H1 (cell line): ENCODE measurements at regions not wholly inside any gene's neighbourhood (a gene's known extent, or its start where the extent isn't known, plus 50 kb on each side); places are given as distances from the start of the nearest gene placed in this dataset.

Experiments used
- CTCF ChIA-PET: fragments of 300-600 bp; sonication (Branson Sonifier 250); formaldehyde crosslinking; loops from one replicate; lab custom pipeline; 2021; ENCODE audit not compliant: partially characterized antibody; lab: Charles Lee
- POLR2A ChIA-PET: fragments of 300-600 bp; sonication (Branson Sonifier 250); formaldehyde crosslinking; loops from one replicate; lab custom pipeline; 2021; ENCODE audit warnings: inconsistent platforms; ENCODE audit not compliant: partially characterized antibody; lab: Charles Lee
- DNase-seq, 2 experiments: peaks; one replicate each; pipeline versions ENCODE4 v3.0.0 to v3.0.0-alpha.2; 2010 to 2022; ENCODE audit warnings: low spot score in 2 of 2, low read depth in 1 of 2, mixed read lengths in 1 of 2
- FAIRE-seq: peaks from 2 replicates; lab custom pipeline; 2011; peaks lifted over from hg19 to GRCh38; lab: Jason Lieb, UNC
- H2AFZ ChIP-seq: 2 replicates; pipeline ENCODE4 v1.8.1; 2012; ENCODE audit warnings: low read length, inconsistent platforms
- H2AK5ac ChIP-seq: 2 replicates; pipeline ENCODE4 v1.6.1; 2013; ENCODE audit warnings: low read depth, low read length
- H2BK120ac ChIP-seq: replicated peaks from 2 replicates; pipeline ENCODE3; 2013; ENCODE audit warnings: low read depth, low read length, inconsistent platforms
- H2BK12ac ChIP-seq: 2 replicates; pipeline ENCODE4 v1.6.1; 2013; ENCODE audit warnings: low read depth, low read length
- H2BK15ac ChIP-seq: 2 replicates; pipeline ENCODE4 v1.6.1; 2013; ENCODE audit warnings: low read length
- H2BK20ac ChIP-seq: 2 replicates; pipeline ENCODE4 v1.6.1; 2013; ENCODE audit warnings: low read length
- H2BK5ac ChIP-seq: 2 replicates; pipeline ENCODE4 v1.6.1; 2013; ENCODE audit warnings: low read depth, low read length
- H3K14ac ChIP-seq: 2 replicates; pipeline ENCODE4 v1.6.1; 2013; ENCODE audit warnings: inconsistent platforms; ENCODE audit not compliant: insufficient read length
- H3K18ac ChIP-seq: 2 replicates; pipeline ENCODE4 v1.6.1; 2013; ENCODE audit warnings: low read length; ENCODE audit errors: extremely low read depth
- H3K23ac ChIP-seq: 2 replicates; pipeline ENCODE4 v1.6.1; 2013; ENCODE audit warnings: inconsistent platforms; ENCODE audit not compliant: insufficient read length
- H3K23me2 ChIP-seq: 2 replicates; pipeline ENCODE4 v1.6.1; 2013; ENCODE audit warnings: low read depth, low read length
- H3K27ac ChIP-seq: 2 replicates; pipeline ENCODE4 v1.6.1; 2011; ENCODE audit warnings: low read depth, low read length, inconsistent platforms
- H3K27me3 ChIP-seq, 4 experiments: replicated peaks in 1 of 4; 1 replicate in 1 of 4; 2 replicates in 3 of 4; pipeline versions ENCODE4 v1.6.1 to v1.8.1; 2011 to 2013; ENCODE audit warnings: low read length in 3 of 4, mild to moderate bottlenecking in 3 of 4, inconsistent platforms in 2 of 4, mixed read lengths in 2 of 4, moderate library complexity in 1 of 4; ENCODE audit not compliant: control insufficient read depth in 3 of 4, insufficient read depth in 3 of 4; ENCODE audit errors: extremely low read depth in 1 of 4
- H3K36me3 ChIP-seq, 4 experiments: 2 replicates each; pipeline versions ENCODE4 v1.6.1 to v1.8.1; 2011 to 2013; ENCODE audit warnings: mild to moderate bottlenecking in 4 of 4, low read length in 3 of 4, moderate library complexity in 2 of 4, control low read depth in 1 of 4, inconsistent platforms in 1 of 4; ENCODE audit not compliant: insufficient read depth in 4 of 4, control insufficient read depth in 2 of 4
- H3K4ac ChIP-seq: replicated peaks from 2 replicates; pipeline ENCODE3; 2013; ENCODE audit warnings: low read length, low read depth, mixed read lengths, inconsistent platforms; ENCODE audit not compliant: insufficient read length
- H3K4me1 ChIP-seq, 4 experiments: replicated peaks in 1 of 4; 1 replicate in 1 of 4; 2 replicates in 3 of 4; pipeline versions ENCODE4 v1.6.1 to v1.8.1; 2011 to 2013; ENCODE audit warnings: low read length in 3 of 4, inconsistent platforms in 2 of 4, mixed read lengths in 1 of 4; ENCODE audit not compliant: insufficient read depth in 4 of 4, control insufficient read depth in 3 of 4
- H3K4me2 ChIP-seq, 2 experiments: 2 replicates each; pipeline versions ENCODE4 v1.6.1 to v1.8.1; 2011 to 2013; ENCODE audit warnings: low read depth in 2 of 2, low read length in 2 of 2, control low read depth in 1 of 2, inconsistent platforms in 1 of 2, mild to moderate bottlenecking in 1 of 2; ENCODE audit not compliant: insufficient read depth in 1 of 2
- H3K4me3 ChIP-seq, 4 experiments: fragments of 200-600, 300-600 bp in 1 of 4; sonication (generic), shearing (Covaris generic), sonication (Bioruptor Twin) in 1 of 4; 2 replicates each; pipeline versions ENCODE4 v1.5.1 to v1.8.1; 2011 to 2016; ENCODE audit warnings: low read length in 4 of 4, low read depth in 3 of 4, control low read depth in 2 of 4, inconsistent platforms in 2 of 4, mild to moderate bottlenecking in 2 of 4, mixed read lengths in 1 of 4, moderate library complexity in 1 of 4; ENCODE audit not compliant: insufficient read depth in 2 of 4; ENCODE audit errors: extremely low read depth in 1 of 4
- H3K56ac ChIP-seq: replicated peaks from 2 replicates; pipeline ENCODE3; 2013; ENCODE audit warnings: low read depth, mild to moderate bottlenecking, mixed read lengths, low read length, inconsistent platforms; ENCODE audit not compliant: insufficient read length
- H3K79me1 ChIP-seq: 2 replicates; pipeline ENCODE4 v1.6.1; 2013; ENCODE audit warnings: low read depth, low read length, control low read depth
- H3K79me2 ChIP-seq, 2 experiments: 2 replicates each; pipeline versions ENCODE4 v1.6.1 to v1.8.1; 2012 to 2013; ENCODE audit warnings: low read length in 2 of 2, mild to moderate bottlenecking in 2 of 2, inconsistent platforms in 1 of 2; ENCODE audit not compliant: insufficient read depth in 2 of 2, control insufficient read depth in 1 of 2
- H3K9ac ChIP-seq, 4 experiments: replicated peaks in 1 of 4; 1 replicate in 1 of 4; 2 replicates in 3 of 4; pipeline versions ENCODE4 v1.6.1 to v1.8.1; 2011 to 2013; ENCODE audit warnings: low read depth in 3 of 4, low read length in 3 of 4, control low read depth in 2 of 4, mild to moderate bottlenecking in 2 of 4, moderate library complexity in 2 of 4, inconsistent platforms in 1 of 4; ENCODE audit errors: extremely low read depth in 1 of 4
- H3K9me3 ChIP-seq, 2 experiments: 2 replicates each; pipeline versions ENCODE4 v1.6.1 to v1.8.1; 2012 to 2013; ENCODE audit warnings: mild to moderate bottlenecking in 2 of 2, moderate library complexity in 2 of 2, control low read depth in 1 of 2, inconsistent platforms in 1 of 2, low read depth in 1 of 2, low read length in 1 of 2, mixed read lengths in 1 of 2; ENCODE audit not compliant: insufficient read depth in 2 of 2
- H4K20me1 ChIP-seq, 2 experiments: replicated peaks in 1 of 2; 2 replicates each; pipeline versions ENCODE3 to v1.8.1; 2011 to 2013; ENCODE audit warnings: inconsistent platforms in 2 of 2, low read length in 2 of 2, mild to moderate bottlenecking in 1 of 2; ENCODE audit not compliant: insufficient read depth in 2 of 2, control insufficient read depth in 1 of 2
- H4K5ac ChIP-seq: 2 replicates; pipeline ENCODE4 v1.6.1; 2013; ENCODE audit warnings: low read length, low read depth, mixed read lengths, inconsistent platforms; ENCODE audit not compliant: insufficient read length
- H4K8ac ChIP-seq: 2 replicates; pipeline ENCODE4 v1.8.0; 2013; ENCODE audit warnings: mild to moderate bottlenecking, moderate library complexity, low read length, inconsistent platforms; ENCODE audit not compliant: insufficient read depth; ENCODE audit errors: extremely low read depth
- H4K91ac ChIP-seq: replicated peaks from 2 replicates; pipeline ENCODE3; 2013; ENCODE audit warnings: low read length, mixed read lengths, inconsistent platforms; ENCODE audit not compliant: insufficient read length
- BCL11A ChIP-seq, 2 experiments: IDR thresholded peaks; one replicate each; pipeline ENCODE4 v1.6.1; 2011; ENCODE audit warnings: low read depth in 2 of 2, low read length in 2 of 2, mild to moderate bottlenecking in 2 of 2
- CHD1 ChIP-seq: IDR thresholded peaks from 2 replicates; pipeline ENCODE4 v1.6.1; 2012; ENCODE audit warnings: low read depth, low read length, improper control_type of control experiment
- MAFK ChIP-seq: IDR thresholded peaks from 2 replicates; pipeline ENCODE4 v1.6.1; 2012; ENCODE audit warnings: low read depth, mild to moderate bottlenecking, improper control_type of control experiment, low read length
- SAP30 ChIP-seq: fragments of 300-600 bp; sonication (generic); IDR thresholded peaks from 2 replicates; pipeline ENCODE4 v1.7.1; 2012; ENCODE audit warnings: low read length, moderate library complexity, mild to moderate bottlenecking, inconsistent platforms; ENCODE audit not compliant: insufficient read depth, insufficient replicate concordance
- WGBS, 2 experiments: shearing (Covaris generic) in 1 of 2; methylation state at CpG; one replicate each; pipeline versions ENCODE4 v1.1.6 to v1.1.7; 2013 to 2015; ENCODE audit warnings: low lambda C conversion rate in 2 of 2, mixed read lengths in 2 of 2, inconsistent platforms in 1 of 2, low coverage in 1 of 2, missing lambda C conversion rate in 1 of 2; ENCODE audit not compliant: insufficient replicate concordance in 2 of 2, insufficient coverage in 1 of 2, insufficient read length in 1 of 2; ENCODE audit errors: extremely low coverage in 1 of 2, missing lambda C conversion rate in 1 of 2; 5-methylcytosine and 5-hydroxymethylcytosine counted together

DNA sequence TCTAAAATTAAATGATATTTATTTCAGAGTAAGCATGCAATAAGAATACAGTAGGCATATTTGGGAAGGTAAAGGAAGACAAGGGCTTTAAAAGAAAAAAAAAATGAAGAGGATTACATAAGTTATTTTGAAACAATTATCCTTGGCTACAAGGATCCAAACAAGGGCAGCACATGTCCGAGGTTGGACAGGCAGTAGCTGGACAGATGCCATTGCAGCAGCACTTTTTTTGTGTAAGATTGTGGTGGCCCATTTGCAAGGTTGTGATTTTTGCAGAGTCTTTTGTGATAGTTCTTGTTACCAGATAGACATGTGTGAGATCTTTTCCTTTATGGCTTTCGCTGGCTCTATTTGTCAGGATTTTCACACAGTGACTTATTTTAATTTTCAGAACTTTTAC, 89.4 kb upstream of the COG2 start:
- no peaks in the 10 kb centered on the region for H3K4me1 ChIP-seq
- CTCF ChIA-PET = interaction anchor here (0.6 to 1.1 kb wide), 3 partner anchors 16 to 143 kb away, joined by 3 read pairs; no protein-coding TSS in a partner anchor
- no peak overlapping the region for H2BK5ac ChIP-seq
- POLR2A ChIA-PET = no interaction called here
- H4K91ac ChIP-seq = no peak overlapping the region
- DNase-seq (no peak), FAIRE-seq (no peak)
- H2BK12ac ChIP-seq = no peak overlapping the region
- H3K56ac ChIP-seq = no peak overlapping the region
- H2BK20ac ChIP-seq = no peak overlapping the region
- H2BK120ac ChIP-seq = no peak overlapping the region
- no peak overlapping the region for H3K18ac ChIP-seq
- H3K4me3 ChIP-seq = no peak overlapping the region
- H3K23ac ChIP-seq = no peak overlapping the region
- H4K20me1 ChIP-seq = no peaks in the 10 kb centered on the region
- no peak overlapping the region for H3K4me2 ChIP-seq
- H3K14ac ChIP-seq = no peak overlapping the region
- no peak for TF ChIP-seq BCL11A (IDR thresholded peaks at IDR 0.05; ENCODE audit: low read depth in 2 of 2, low read length in 2 of 2)
- no peak for TF ChIP-seq MAFK
- no peak for TF ChIP-seq CHD1
- TF ChIP-seq SAP30 = no peak
- TF ChIP-seq, all 59 proteins: peak for 0
- no peaks in the 10 kb centered on the region for H3K79me2 ChIP-seq
- no peak overlapping the region for H2BK15ac ChIP-seq
- no peaks in the 10 kb centered on the region for H3K79me1 ChIP-seq
- H3K23me2 ChIP-seq = no peaks in the 10 kb centered on the region
- H4K5ac ChIP-seq = no peak overlapping the region
- H3K27me3 ChIP-seq = no peaks in the 10 kb centered on the region
- no peak overlapping the region for H4K8ac ChIP-seq
- H3K4ac ChIP-seq = no peak overlapping the region
- H3K9ac ChIP-seq = no peak overlapping the region
- WGBS, 2 experiments = 81% methylated on average over 2 of the region's 2 CpGs; no CpG with 5 or more reads in 1 of the 2 experiments
- H2AFZ ChIP-seq = no peak overlapping the region
- no peaks in the 10 kb centered on the region for H3K36me3 ChIP-seq
- no peaks in the 10 kb centered on the region for H3K9me3 ChIP-seq
- no peak overlapping the region for H2AK5ac ChIP-seq
- no peak overlapping the region for H3K27ac ChIP-seq
